Neural cell (in vitro differentiated cells): ENCODE measurements at regions not wholly inside any gene's neighbourhood (a gene's known extent, or its start where the extent isn't known, plus 50 kb on each side); places are given as distances from the start of the nearest gene placed in this dataset.

Experiments used
- H2AFZ ChIP-seq: fragments of 200-600, 300-800 bp; sonication (generic), shearing (Covaris generic); 2 replicates; pipeline ENCODE4 v1.6.0; 2014; ENCODE audit warnings: low read depth, mild to moderate bottlenecking, antibody characterized with exemption, low read length, moderate library complexity
- H3F3A ChIP-seq: fragments of 200-600 bp; shearing (Covaris generic); 2 replicates; pipeline ENCODE4 v1.6.1; 2016; ENCODE audit warnings: mild to moderate bottlenecking, moderate library complexity, mixed read lengths, antibody characterized with exemption, low read length; ENCODE audit not compliant: insufficient read depth, poor library complexity, severe bottlenecking
- H3K27ac ChIP-seq: fragments of 200-600, 300-800 bp; sonication (generic), shearing (Covaris generic); 2 replicates; pipeline ENCODE4 v1.5.1; 2014; ENCODE audit warnings: mild to moderate bottlenecking, low read length, moderate library complexity
- H3K27me3 ChIP-seq: fragments of 300-800, 200-600 bp; sonication (generic), shearing (Covaris generic); 2 replicates; pipeline ENCODE4 v1.6.0; 2014; ENCODE audit warnings: mild to moderate bottlenecking, low read depth, low read length, moderate library complexity; ENCODE audit not compliant: insufficient read depth
- H3K36me3 ChIP-seq: fragments of 300-800, 200-600 bp; sonication (generic), shearing (Covaris generic); 2 replicates; pipeline ENCODE4 v1.5.1; 2014; ENCODE audit warnings: mild to moderate bottlenecking, antibody characterized with exemption, low read length, moderate library complexity; ENCODE audit not compliant: insufficient read depth
- H3K4me2 ChIP-seq: fragments of 300-800, 200-600 bp; sonication (generic), shearing (Covaris generic); 2 replicates; pipeline ENCODE4 v1.6.0; 2014; ENCODE audit warnings: mild to moderate bottlenecking, low read length
- H3K4me3 ChIP-seq: fragments of 300-800, 200-600 bp; sonication (generic), shearing (Covaris generic); 2 replicates; pipeline ENCODE4 v1.5.1; 2014; ENCODE audit warnings: mild to moderate bottlenecking, low read length, moderate library complexity
- H3K79me2 ChIP-seq: fragments of 200-600 bp; shearing (Covaris generic); replicated peaks from 2 replicates; pipeline ENCODE4 v1.6.0; 2014; ENCODE audit warnings: mild to moderate bottlenecking, low read length, moderate library complexity; ENCODE audit not compliant: insufficient read depth
- H3K9ac ChIP-seq: fragments of 300-800, 200-600 bp; sonication (generic), shearing (Covaris generic); 2 replicates; pipeline ENCODE4 v1.6.1; 2016; ENCODE audit warnings: mild to moderate bottlenecking, low read length, mixed read lengths
- H3K9me2 ChIP-seq: fragments of 200-600 bp; shearing (Covaris generic); 2 replicates; pipeline ENCODE4 v1.6.1; 2016; ENCODE audit warnings: mild to moderate bottlenecking, low read length, mixed read lengths; ENCODE audit not compliant: insufficient read depth
- H3K9me3 ChIP-seq: fragments of 200-600, 300-800 bp; sonication (generic), shearing (Covaris generic); 2 replicates; pipeline ENCODE4 v1.6.1; 2016; ENCODE audit warnings: mild to moderate bottlenecking, mixed run types, low read length, moderate library complexity, mixed read lengths
- H4K20me1 ChIP-seq: fragments of 200-600 bp; shearing (Covaris generic); 2 replicates; pipeline ENCODE4 v1.6.1; 2016; ENCODE audit warnings: mild to moderate bottlenecking, mixed run types; ENCODE audit not compliant: insufficient read depth
- CTCF ChIP-seq: fragments of 450-650 bp; IDR thresholded peaks from 2 replicates; pipeline ENCODE4 v1.5.1; 2014; ENCODE audit warnings: antibody characterized with exemption, mild to moderate bottlenecking, moderate library complexity; ENCODE audit not compliant: poor library complexity, severe bottlenecking
- EP300 ChIP-seq: fragments of 450-650 bp; conservative IDR thresholded peaks from 2 replicates; pipeline ENCODE4 v1.6.1; 2014; ENCODE audit warnings: antibody characterized with exemption, mild to moderate bottlenecking, moderate library complexity; ENCODE audit not compliant: poor library complexity, severe bottlenecking
- EZH2 ChIP-seq: fragments of 200-600, 300-800 bp; shearing (Covaris generic), sonication (generic); IDR thresholded peaks from 2 replicates; pipeline ENCODE4 v1.6.1; 2014; ENCODE audit warnings: antibody characterized with exemption, low read length, borderline replicate concordance, mild to moderate bottlenecking; ENCODE audit not compliant: insufficient read depth, poor library complexity, severe bottlenecking
- RAD21 ChIP-seq: fragments of 450-650 bp; conservative IDR thresholded peaks from 2 replicates; pipeline ENCODE4 v1.6.1; 2014; ENCODE audit warnings: antibody characterized with exemption, mild to moderate bottlenecking, moderate library complexity
- REST ChIP-seq: IDR thresholded peaks from 2 replicates; pipeline ENCODE4 v1.6.1; 2012; ENCODE audit warnings: borderline replicate concordance
- SMC3 ChIP-seq: fragments of 450-650 bp; conservative IDR thresholded peaks from 2 replicates; pipeline ENCODE4 v1.6.1; 2014; ENCODE audit warnings: antibody characterized with exemption, mild to moderate bottlenecking, moderate library complexity; ENCODE audit not compliant: poor library complexity
- TAF1 ChIP-seq: IDR thresholded peaks from 2 replicates; pipeline ENCODE4 v1.6.1; 2012; ENCODE audit warnings: low read depth

- H3K9ac ChIP-seq, result no peak overlapping the region
- no peaks in the 10 kb centered on the region for H3K36me3 ChIP-seq
- H3K9me2 ChIP-seq, result no peaks in the 10 kb centered on the region
- TF ChIP-seq EP300 (no peak), REST (no peak), CTCF (no peak), RAD21 (no peak)
- H2AFZ ChIP-seq, result no peak overlapping the region
- no peaks in the 10 kb centered on the region for H3K27me3 ChIP-seq
- no peak overlapping the region for H3K4me2 ChIP-seq
- H3K79me2 ChIP-seq, result no peaks in the 10 kb centered on the region
- no peaks in the 10 kb centered on the region for H4K20me1 ChIP-seq
- no peak overlapping the region for H3K4me3 ChIP-seq
- H3K9me3 ChIP-seq, result no peaks in the 10 kb centered on the region
- H3F3A ChIP-seq, result no peaks in the 10 kb centered on the region
- H3K27ac ChIP-seq, result no peak overlapping the region
These were observed 316.0 kb downstream of the FOXO1 start for GRCh38 chr13:40350283-40350992.

- no peaks in the 10 kb centered on the region for H3F3A ChIP-seq
- H3K9me3 ChIP-seq, result no peaks in the 10 kb centered on the region
- H3K4me2 ChIP-seq, result no peak overlapping the region
- no peak overlapping the region for H2AFZ ChIP-seq
- TF ChIP-seq TAF1 (no peak), RAD21 (no peak), EZH2 (no peak), SMC3 (no peak), REST (no peak), CTCF (no peak)
- no peak overlapping the region for H3K9ac ChIP-seq
- no peaks in the 10 kb centered on the region for H4K20me1 ChIP-seq
- no peaks in the 10 kb centered on the region for H3K9me2 ChIP-seq
- no peaks in the 10 kb centered on the region for H3K36me3 ChIP-seq
- no peaks in the 10 kb centered on the region for H3K79me2 ChIP-seq
- no peak overlapping the region for H3K4me3 ChIP-seq
- H3K27me3 ChIP-seq, result no peaks in the 10 kb centered on the region
- no peak overlapping the region for H3K27ac ChIP-seq
These were observed 314.7 kb downstream of the FOXO1 start for GRCh38 chr13:40351537-40352379.
